CD14-positive monocyte (primary cell): ENCODE measurements at regions not wholly inside any gene's neighbourhood (a gene's known extent, or its start where the extent isn't known, plus 50 kb on each side); places are given as distances from the start of the nearest gene placed in this dataset.

ENCODE experiments used
- DNase-seq, 3 donors: peaks; one replicate each; pipeline ENCODE4 v3.0.0-alpha.2; 2011 to 2022
- H2AFZ ChIP-seq: 2 replicates; pipeline ENCODE4 v1.6.0; 2012; ENCODE audit warnings: mild to moderate bottlenecking, low read depth, low read length, inconsistent platforms; ENCODE audit not compliant: insufficient read depth, poor library complexity, severe bottlenecking
- H3K27ac ChIP-seq, 2 donors: 1 replicate in 1 of 2; 2 replicates in 1 of 2; pipeline ENCODE4 v1.5.1; 2012 to 2013; ENCODE audit warnings: low read length in 2 of 2, control low read depth in 1 of 2, inconsistent platforms in 1 of 2, low read depth in 1 of 2, mild to moderate bottlenecking in 1 of 2
- H3K27me3 ChIP-seq, 2 donors: one replicate each; pipeline versions ENCODE4 v1.6.0 to v1.6.1; 2011 to 2013; ENCODE audit warnings: low read length in 2 of 2; ENCODE audit not compliant: control insufficient read depth in 2 of 2, insufficient read depth in 2 of 2
- H3K36me3 ChIP-seq, 2 donors: replicated peaks in 1 of 2; 1 replicate in 1 of 2; 2 replicates in 1 of 2; pipeline versions ENCODE4 v1.5.1 to v1.6.1; 2012 to 2013; ENCODE audit warnings: low read length in 2 of 2, control low read depth in 1 of 2, inconsistent platforms in 1 of 2, mild to moderate bottlenecking in 1 of 2; ENCODE audit not compliant: insufficient read depth in 2 of 2, control insufficient read depth in 1 of 2
- H3K4me1 ChIP-seq, 2 donors: 1 replicate in 1 of 2; 2 replicates in 1 of 2; pipeline versions ENCODE4 v1.5.1 to v1.6.1; 2012 to 2013; ENCODE audit warnings: low read length in 2 of 2, control low read depth in 1 of 2, inconsistent platforms in 1 of 2, mild to moderate bottlenecking in 1 of 2, moderate library complexity in 1 of 2; ENCODE audit not compliant: insufficient read depth in 2 of 2, control insufficient read depth in 1 of 2
- H3K4me2 ChIP-seq: replicated peaks from 2 replicates; pipeline ENCODE3; 2012; ENCODE audit warnings: low read length, moderate library complexity, mild to moderate bottlenecking; ENCODE audit not compliant: poor library complexity, severe bottlenecking; ENCODE audit errors: extremely low read depth
- H3K4me3 ChIP-seq, 3 experiments: fragments of 200-600 bp in 1 of 3; sonication (generic) in 1 of 3; replicated peaks in 1 of 3; 1 replicate in 2 of 3; 2 replicates in 1 of 3; pipeline ENCODE4 v1.5.1; 2011 to 2013; ENCODE audit warnings: low read length in 3 of 3, mild to moderate bottlenecking in 3 of 3, control low read depth in 2 of 3, low read depth in 2 of 3, inconsistent platforms in 1 of 3, moderate library complexity in 1 of 3
- H3K79me2 ChIP-seq: 2 replicates; pipeline ENCODE4 v1.6.0; 2012; ENCODE audit warnings: mild to moderate bottlenecking, control low read depth, inconsistent platforms, low read length, moderate library complexity; ENCODE audit not compliant: insufficient read depth
- H3K9ac ChIP-seq: 2 replicates; pipeline ENCODE4 v1.6.0; 2017; ENCODE audit warnings: low read length, mild to moderate bottlenecking; ENCODE audit not compliant: insufficient read depth, poor library complexity, severe bottlenecking
- H3K9me3 ChIP-seq, 2 donors: replicated peaks in 1 of 2; 1 replicate in 1 of 2; 2 replicates in 1 of 2; pipeline versions ENCODE4 v1.5.1 to v1.6.1; 2012 to 2013; ENCODE audit warnings: low read length in 2 of 2, control low read depth in 1 of 2; ENCODE audit not compliant: control insufficient read depth in 1 of 2, insufficient read depth in 1 of 2
- H4K20me1 ChIP-seq: 2 replicates; pipeline ENCODE4 v1.6.0; 2012; ENCODE audit warnings: mild to moderate bottlenecking, low read length, control low read depth, moderate library complexity; ENCODE audit not compliant: insufficient read depth
- H3K27ac Mint-ChIP-seq, 7 donors: one replicate each; pipeline ENCODE4 v1.8.0; 2020; ENCODE audit warnings: mild to moderate bottlenecking in 7 of 7, mixed read lengths in 7 of 7, moderate library complexity in 6 of 7, inconsistent platforms in 2 of 7
- H3K27me3 Mint-ChIP-seq, 3 donors: one replicate each; pipeline ENCODE4 v1.8.0; 2021 to 2022; ENCODE audit warnings: low read depth in 3 of 3, mild to moderate bottlenecking in 3 of 3, mixed read lengths in 3 of 3, moderate library complexity in 3 of 3, inconsistent platforms in 1 of 3
- H3K36me3 Mint-ChIP-seq, 2 donors: one replicate each; pipeline ENCODE4 v1.8.0; 2020; ENCODE audit warnings: mixed read lengths in 2 of 2, inconsistent platforms in 1 of 2, mild to moderate bottlenecking in 1 of 2
- H3K4me1 Mint-ChIP-seq: one replicate; pipeline ENCODE4 v1.8.0; 2020; ENCODE audit warnings: mild to moderate bottlenecking, mixed read lengths
- H3K4me3 Mint-ChIP-seq, 2 donors: one replicate each; pipeline ENCODE4 v1.8.0; 2020; ENCODE audit warnings: mild to moderate bottlenecking in 2 of 2, mixed read lengths in 2 of 2, moderate library complexity in 1 of 2
- H3K9me3 Mint-ChIP-seq, 7 donors: one replicate each; pipeline ENCODE4 v1.8.0; 2020 to 2022; ENCODE audit warnings: mixed read lengths in 7 of 7, mild to moderate bottlenecking in 6 of 7, moderate library complexity in 6 of 7, inconsistent platforms in 2 of 7
- CTCF ChIP-seq: fragments of 200-600 bp; IDR thresholded peaks from one replicate; pipeline ENCODE4 v1.8.0; 2022; ENCODE audit warnings: antibody characterized with exemption, mild to moderate bottlenecking
- WGBS: methylation state at CpG from one replicate; pipeline ENCODE4 v1.1.5; 2013; ENCODE audit warnings: missing lambda C conversion rate; ENCODE audit not compliant: insufficient coverage; 5-methylcytosine and 5-hydroxymethylcytosine counted together
- intact Hi-C, 2 donors: fragments of 100-400 bp; cut with micrococcal nuclease; formaldehyde crosslinking; loops; one replicate each; pipeline versions ENCODE4 v1.15.0 to v1.15.1; 2023

- Mint-ChIP-seq H3K27me3 (peaks cover 0 to 2% (median 1%) of the 10 kb centered on the region in 3 donors), H3K9me3 (peaks cover 0 to 10% (median 6%) of the 10 kb centered on the region in 7 donors), H3K4me1 (no peaks in the 10 kb centered on the region), H3K4me3 (no peak overlapping the region), H3K36me3 (no peaks in the 10 kb centered on the region), H3K27ac (no peak overlapping the region)
- DNase-seq: no peak
- 88% methylated on average over 1 of the region's 2 CpGs for WGBS
- no peaks in the 10 kb centered on the region for H3K4me1 ChIP-seq
- H3K36me3 ChIP-seq: no peaks in the 10 kb centered on the region
- no peak for TF ChIP-seq CTCF
- H2AFZ ChIP-seq: no peak overlapping the region
- H3K4me2 ChIP-seq: no peak overlapping the region
- H3K27me3 ChIP-seq: no peaks in the 10 kb centered on the region
- H3K27ac ChIP-seq: no peak overlapping the region
- H3K79me2 ChIP-seq: no peaks in the 10 kb centered on the region
- H4K20me1 ChIP-seq: no peaks in the 10 kb centered on the region
- H3K9ac ChIP-seq: no peak overlapping the region
- H3K9me3 ChIP-seq: peaks cover 5 to 14% of the 10 kb centered on the region in 2 donors
- no peak overlapping the region for H3K4me3 ChIP-seq
- intact Hi-C loops: no loop called here
Measured at GRCh38 chr3:55409806-55410205, 77.3 kb downstream of the WNT5A start.

- WGBS: no CpG with 5 or more reads among the region's 3 CpGs
- Histone ChIP-seq H3K79me2 (no peaks in the 10 kb centered on the region), H3K36me3 (no peaks in the 10 kb centered on the region), H3K4me3 (no peak overlapping the region), H3K27me3 (no peaks in the 10 kb centered on the region), H3K9ac (no peak overlapping the region), H3K9me3 (peaks cover 5 to 7% of the 10 kb centered on the region in 2 donors), H3K27ac (no peak overlapping the region), H4K20me1 (no peaks in the 10 kb centered on the region), H3K4me1 (no peaks in the 10 kb centered on the region), H3K4me2 (no peak overlapping the region), H2AFZ (no peak overlapping the region)
- Mint-ChIP-seq H3K27me3 (peaks cover 0 to 2% (median 0%) of the 10 kb centered on the region in 3 donors), H3K4me3 (no peak overlapping the region), H3K4me1 (no peaks in the 10 kb centered on the region), H3K27ac (no peak overlapping the region), H3K9me3 (peaks cover 0 to 10% (median 6%) of the 10 kb centered on the region in 7 donors), H3K36me3 (no peaks in the 10 kb centered on the region)
- TF ChIP-seq CTCF: no peak
- intact Hi-C loops: no loop called here
- DNase-seq: no peak
Measured at GRCh38 chr3:55408193-55408826, 78.8 kb downstream of the WNT5A start.
